Peyer's patch (tissue), 4 donors: ENCODE measurements at regions not wholly inside any gene's neighbourhood (a gene's known extent, or its start where the extent isn't known, plus 50 kb on each side); places are given as distances from the start of the nearest gene placed in this dataset.

Experiments used
- CTCF ChIP-seq, 6 experiments: fragments of 450-650 bp in 4 of 6; fragments of 200-600 bp in 2 of 6; sonication (generic) in 1 of 6; IDR thresholded peaks; one replicate each; pipeline ENCODE4 v1.5.1; 2017 to 2019; ENCODE audit warnings: antibody characterized with exemption in 6 of 6, mild to moderate bottlenecking in 3 of 6, moderate library complexity in 1 of 6
- POLR2A ChIP-seq, 2 donors: fragments of 450-650 bp; IDR thresholded peaks; one replicate each; pipeline ENCODE4 v1.5.1; 2017; ENCODE audit warnings: antibody characterized with exemption in 2 of 2, mild to moderate bottlenecking in 2 of 2, moderate library complexity in 2 of 2

GRCh38 chr2:16073471-16073870 is 133.1 kb downstream of the MYCN start:
- TF ChIP-seq CTCF (IDR thresholded peaks at IDR 0.05) (no peak), POLR2A (IDR thresholded peaks at IDR 0.05) (no peak)
